NCI-H748 treated with DMSO at 0.1 percent for 48 hours (cell line): ENCODE measurements at regions not wholly inside any gene's neighbourhood (a gene's known extent, or its start where the extent isn't known, plus 50 kb on each side); places are given as distances from the start of the nearest gene placed in this dataset.
A peak's percentile ranks its signal among the peaks of the same experiment; 100 is the strongest.

Experiments used
- DNase-seq: peaks from one replicate; lab custom pipeline; 2025; lab: John Stamatoyannopoulos, UW

DNA sequence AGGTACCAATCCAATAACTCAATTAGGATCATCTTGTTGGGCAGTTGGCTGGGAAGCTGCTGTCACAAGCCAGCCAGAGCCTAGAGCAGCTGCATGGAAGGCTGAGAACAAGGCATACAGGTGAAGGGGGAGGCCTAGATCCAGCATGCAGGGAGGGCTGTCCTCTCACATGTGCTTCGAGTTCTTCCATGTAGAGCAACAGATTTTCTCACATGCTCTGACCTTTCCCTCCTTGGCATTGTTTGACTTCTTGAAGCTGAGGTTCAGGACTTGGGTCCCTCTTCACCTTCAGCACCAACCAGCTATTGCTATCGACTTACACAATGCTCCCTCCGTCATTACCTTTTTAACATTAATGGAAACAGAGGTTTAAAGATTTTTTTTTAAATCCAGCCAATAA, 257.7 kb downstream of the ATG4C start:
- DNase-seq = no peak

GRCh38 chr1:63042278-63042677, 258.3 kb downstream of the ATG4C start:
- DNase-seq = peak; percentile 95

DNA sequence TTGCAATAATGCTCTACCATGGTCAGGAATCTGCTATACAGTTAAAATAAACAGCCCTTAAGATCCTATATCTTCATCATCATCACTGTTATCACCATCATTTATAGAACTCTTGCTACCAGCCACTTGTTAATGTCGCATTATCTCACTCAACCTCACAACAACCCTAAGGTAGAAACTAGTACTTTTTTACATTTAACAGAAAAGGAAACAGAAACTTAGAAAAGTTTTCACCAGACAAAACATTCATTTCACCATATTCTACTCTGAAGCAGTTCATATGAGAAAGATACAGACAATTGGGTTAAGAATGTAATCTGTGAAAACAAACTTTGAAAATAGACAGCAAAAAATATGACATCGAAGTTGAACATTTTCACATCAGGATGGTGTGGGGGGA, 262.6 kb downstream of the ATG4C start:
- DNase-seq = no peak

GRCh38 chr1:63049135-63049534, 265.2 kb downstream of the ATG4C start:
- DNase-seq = no peak

GRCh38 chr1:63051356-63051755, 267.4 kb downstream of the ATG4C start:
- DNase-seq = no peak

GRCh38 chr1:63051886-63052285, 268.0 kb downstream of the ATG4C start:
- DNase-seq = no peak

DNA sequence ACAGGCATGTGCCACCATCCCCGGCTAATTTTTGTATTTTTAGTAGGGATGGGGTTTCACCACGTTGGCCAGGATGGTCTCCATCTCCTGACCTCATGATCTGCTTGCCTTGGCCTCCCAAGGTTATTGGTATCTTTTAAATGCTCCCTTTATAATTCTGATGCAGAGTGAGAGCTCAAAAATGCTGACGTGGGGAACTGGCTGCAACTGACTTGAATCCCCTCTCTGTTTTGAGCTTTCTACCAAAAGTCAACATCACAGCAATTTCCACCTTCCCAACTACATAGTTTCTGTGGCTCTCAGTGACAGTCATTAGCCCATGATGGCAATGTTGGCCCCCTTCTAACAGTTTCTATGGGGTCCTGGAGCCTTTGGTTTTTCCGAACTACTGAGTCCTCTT, 268.2 kb upstream of the FOXD3 start:
- DNase-seq = no peak

GRCh38 chr1:63063367-63063766, 259.0 kb upstream of the FOXD3 start:
- no peak for DNase-seq

DNA sequence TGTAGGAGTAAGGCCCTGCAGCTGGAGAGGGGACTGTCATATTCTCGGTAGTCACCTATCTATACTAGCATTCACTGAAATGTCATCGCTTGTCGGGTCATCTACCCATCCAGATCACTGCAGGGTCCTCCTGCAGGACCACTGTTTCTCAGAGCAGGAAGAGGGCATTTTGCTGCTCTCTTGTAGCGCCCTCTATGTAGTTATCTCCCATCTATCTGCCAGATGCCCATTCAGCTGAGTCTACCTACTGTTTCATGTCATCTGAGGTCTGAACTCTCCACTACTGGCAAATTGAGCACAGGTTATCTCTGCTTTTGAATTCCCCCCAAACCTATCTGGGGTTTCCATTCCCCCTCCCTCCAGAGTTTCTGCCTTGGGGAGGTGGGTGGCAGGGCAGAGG, 258.2 kb upstream of the FOXD3 start:
- no peak for DNase-seq

DNA sequence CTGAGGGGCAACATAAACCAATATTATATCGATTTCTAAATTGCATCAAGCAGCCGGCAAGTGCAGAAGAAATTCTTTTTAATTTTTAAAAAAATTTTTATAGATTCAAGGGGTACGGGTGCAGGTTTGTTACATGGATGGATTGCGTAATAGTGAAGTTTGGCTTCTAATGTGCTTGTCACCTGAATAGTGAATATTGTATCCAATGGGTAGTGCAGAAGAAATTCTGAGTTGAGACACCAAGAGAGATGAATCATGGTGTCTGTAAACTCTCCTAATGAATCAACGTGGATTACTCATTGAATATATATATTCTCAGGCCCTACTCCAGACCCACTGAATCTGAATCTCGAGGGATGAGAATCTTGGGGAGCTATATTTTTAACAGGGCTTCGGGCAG, 253.7 kb upstream of the FOXD3 start:
- no peak for DNase-seq

- no peak for DNase-seq
Measured at GRCh38 chr1:63069214-63069613, 253.2 kb upstream of the FOXD3 start.

DNA sequence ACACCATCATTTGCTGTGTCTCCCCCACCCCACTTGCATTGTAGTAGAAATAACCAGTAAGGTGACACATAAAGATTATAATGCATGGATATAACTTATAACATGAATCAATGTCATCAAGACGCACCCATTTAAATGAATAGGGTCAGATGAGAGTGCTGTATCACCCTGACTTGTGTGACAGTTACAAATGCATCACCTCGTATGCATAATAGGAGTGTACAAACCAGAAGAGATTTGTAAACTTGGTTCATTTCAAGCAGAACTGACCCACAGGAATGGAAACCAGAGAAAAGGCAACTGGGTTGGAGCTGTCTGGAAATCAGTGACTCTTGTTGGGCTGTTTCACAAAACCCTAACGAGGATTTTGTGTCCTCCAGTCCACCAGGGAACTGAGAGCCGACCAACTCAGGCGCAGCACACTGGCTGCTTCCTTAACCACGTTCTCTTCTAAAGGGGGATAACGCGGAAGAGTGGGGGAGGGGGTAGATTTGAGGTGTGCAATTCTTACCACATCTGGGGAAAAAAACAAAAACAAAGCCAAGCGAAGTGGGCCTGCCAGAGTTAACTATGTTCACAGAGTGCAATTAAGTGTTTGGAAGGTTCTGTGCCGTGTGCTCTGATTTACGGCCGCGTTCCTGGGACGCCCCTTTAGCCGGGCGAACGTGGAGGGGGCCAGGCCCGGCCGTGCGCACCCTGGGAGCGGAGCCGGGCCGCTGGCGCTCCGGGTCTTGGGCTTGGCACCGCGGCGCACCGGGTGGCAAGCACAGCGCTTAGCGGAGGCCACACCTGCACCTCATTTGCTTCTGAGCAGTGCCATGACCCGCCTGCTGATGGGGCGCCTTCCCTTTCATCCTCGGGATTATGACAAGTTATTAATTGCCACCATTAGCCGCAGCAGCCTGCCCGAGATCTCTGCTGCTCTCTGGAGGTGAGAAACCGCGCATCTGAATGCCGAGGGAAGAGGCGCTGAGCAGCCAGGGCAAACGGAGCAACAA, 248.8 kb upstream of the FOXD3 start:
- DNase-seq = no peak

DNA sequence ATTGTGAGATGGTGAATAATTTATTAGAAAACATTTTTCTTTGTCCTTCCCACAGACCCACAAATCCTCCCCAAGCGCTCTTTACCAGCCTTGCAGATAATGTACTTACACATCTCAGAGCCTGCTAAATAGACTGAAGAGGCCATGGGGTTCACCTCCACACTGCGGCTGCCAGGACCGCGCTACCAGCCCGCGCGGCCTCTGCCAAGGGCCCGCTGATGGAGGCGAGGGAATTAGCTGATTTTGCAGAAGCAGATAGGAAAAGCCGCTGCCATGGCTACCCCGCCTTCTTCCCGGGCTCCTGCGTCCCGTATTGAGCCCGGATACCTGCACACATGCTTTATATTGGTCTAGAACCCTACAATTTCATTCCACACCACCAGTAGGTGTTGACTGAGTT, 248.0 kb upstream of the FOXD3 start:
- no peak for DNase-seq

DNA sequence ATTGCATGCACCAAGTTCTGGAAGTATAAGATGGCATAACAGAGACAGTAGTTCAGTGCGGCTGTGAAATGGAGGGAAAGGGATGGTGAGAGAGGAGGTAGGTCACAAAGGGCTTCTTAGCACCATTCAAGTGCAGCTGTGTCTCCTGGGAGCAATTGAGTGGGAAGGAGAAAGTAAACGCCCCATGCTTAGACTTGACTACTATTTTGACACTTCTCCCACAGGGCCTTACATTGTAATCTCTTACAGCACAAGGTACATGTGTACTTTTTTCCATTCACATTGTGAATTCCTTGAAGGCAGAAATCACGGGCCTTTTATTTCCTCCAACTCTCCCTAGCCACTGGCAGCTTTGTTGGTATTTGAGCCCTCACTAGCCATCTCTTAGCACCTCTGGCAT, 239.6 kb upstream of the FOXD3 start:
- no peak for DNase-seq

GRCh38 chr1:63087966-63088365, 234.4 kb upstream of the FOXD3 start:
- DNase-seq = peak; percentile 9

DNA sequence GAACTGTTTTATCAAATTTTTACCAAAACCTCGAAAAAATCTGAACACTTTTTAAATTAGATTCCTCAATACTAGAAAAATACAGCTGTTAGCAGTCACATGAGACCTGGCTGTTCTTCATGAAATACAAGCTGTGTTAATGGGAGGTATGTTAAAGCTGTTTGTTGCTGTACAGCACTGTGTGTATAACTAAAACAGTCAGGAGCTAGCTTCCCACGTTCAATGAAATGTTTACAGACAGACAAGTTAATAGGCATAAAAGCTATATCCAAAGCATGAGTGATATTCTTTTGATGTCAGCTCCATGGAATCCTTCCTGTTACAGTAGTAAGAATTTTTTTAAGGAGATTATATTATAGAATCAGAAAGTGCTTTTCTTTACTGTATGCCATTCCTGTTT, 223.2 kb upstream of the FOXD3 start:
- DNase-seq = no peak

- DNase-seq = no peak
Measured at GRCh38 chr1:63101336-63101735, 221.0 kb upstream of the FOXD3 start.

- DNase-seq = no peak
Measured at GRCh38 chr1:63103682-63104081, 218.7 kb upstream of the FOXD3 start.

DNA sequence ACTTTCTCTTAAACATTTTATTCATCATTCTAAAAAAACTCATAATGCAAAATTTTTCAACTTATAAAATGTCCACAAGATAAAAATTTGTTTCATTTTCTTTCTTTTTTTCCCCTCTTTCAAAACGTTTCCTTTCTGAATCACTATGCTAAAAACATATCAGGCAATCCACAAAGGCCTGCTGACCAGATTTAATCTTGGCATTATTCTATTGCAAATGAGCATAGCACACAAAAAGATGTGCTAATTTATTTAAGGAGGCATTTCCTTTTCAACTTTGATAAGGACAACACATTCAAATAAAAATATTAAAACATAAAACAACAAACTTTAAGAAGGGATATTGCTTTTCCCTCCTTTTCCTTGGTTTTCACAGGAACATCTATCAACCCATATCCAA, 215.3 kb upstream of the FOXD3 start:
- no peak for DNase-seq

GRCh38 chr1:63108206-63108605, 214.2 kb upstream of the FOXD3 start:
- DNase-seq = no peak

DNA sequence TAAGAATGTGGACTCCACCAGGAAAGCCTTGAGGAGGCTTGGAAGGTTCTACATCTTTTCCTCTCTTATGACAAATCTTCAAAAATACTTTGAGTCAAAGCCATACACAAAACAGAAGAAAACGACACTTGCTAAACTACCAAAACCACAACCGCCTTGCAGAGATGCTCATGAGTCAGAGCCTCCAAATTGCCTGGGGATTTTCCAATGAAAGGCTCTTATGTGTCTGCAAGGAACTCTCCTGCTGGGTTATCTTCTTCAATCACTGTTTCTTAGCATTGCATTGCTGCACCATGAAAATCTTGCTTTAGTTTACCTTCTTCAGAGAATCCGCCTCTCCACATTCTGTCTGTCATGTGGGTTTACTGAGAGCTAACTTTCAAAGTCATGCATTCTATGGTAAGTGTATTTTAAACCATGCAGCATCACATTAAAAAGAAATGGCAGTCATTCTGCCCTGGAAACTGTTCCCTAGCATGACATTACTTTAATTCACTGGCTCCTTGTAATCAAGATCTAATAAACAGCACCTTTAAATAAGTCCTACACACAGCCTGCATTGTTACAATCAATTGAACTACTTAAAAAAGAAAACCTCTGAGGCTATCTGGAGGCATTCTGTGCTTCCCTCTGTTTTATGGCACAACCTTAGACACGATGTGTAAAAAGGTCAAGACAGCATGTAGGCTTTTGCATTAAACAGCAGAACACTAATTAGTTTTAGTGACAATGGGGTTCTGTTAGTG, 210.0 kb upstream of the FOXD3 start:
- DNase-seq = no peak

- DNase-seq = no peak
Measured at GRCh38 chr1:63115527-63115926, 206.8 kb upstream of the FOXD3 start.

DNA sequence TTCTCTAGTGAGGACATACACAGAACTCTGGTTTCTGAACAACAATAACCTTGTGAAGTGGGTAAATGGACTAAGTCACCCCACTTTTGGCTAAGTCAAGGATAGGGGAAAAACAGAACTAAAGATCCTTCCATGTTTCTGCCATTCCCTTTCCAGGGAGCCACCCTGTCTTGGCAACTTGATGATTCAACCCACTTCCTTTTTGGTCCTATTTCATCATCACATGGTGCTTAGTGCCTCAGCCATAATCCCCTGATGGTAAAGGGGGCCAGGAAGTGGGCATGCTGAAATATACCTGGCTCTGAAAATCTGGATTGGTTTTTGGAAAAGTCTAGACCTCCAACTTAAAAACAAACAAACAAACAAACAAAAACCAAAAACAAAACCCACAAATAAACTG, 206.4 kb upstream of the FOXD3 start:
- DNase-seq = no peak
